PFSK-1 (cell line): ENCODE measurements at regions not wholly inside any gene's neighbourhood (a gene's known extent, or its start where the extent isn't known, plus 50 kb on each side); places are given as distances from the start of the nearest gene placed in this dataset.

Source experiments
- FOXP2 ChIP-seq: optimal IDR thresholded peaks from 2 replicates; pipeline ENCODE3; 2011; ENCODE audit warnings: borderline replicate concordance, control low read depth, inconsistent platforms; ENCODE audit not compliant: insufficient read depth; ENCODE audit errors: extremely low read length, extremely low read depth
- POLR2AphosphoS5 ChIP-seq: IDR thresholded peaks from 2 replicates; pipeline ENCODE4 v1.6.1; 2012; ENCODE audit warnings: low read depth, mild to moderate bottlenecking, control low read depth, low read length, moderate library complexity
- SIN3A ChIP-seq: IDR thresholded peaks from 2 replicates; pipeline ENCODE4 v1.6.1; 2012; ENCODE audit warnings: mild to moderate bottlenecking, low read length, moderate library complexity, borderline replicate concordance; ENCODE audit not compliant: insufficient read depth
- TAF1 ChIP-seq: IDR thresholded peaks from 2 replicates; pipeline ENCODE4 v1.6.1; 2012; ENCODE audit warnings: low read length, control low read depth, borderline replicate concordance; ENCODE audit not compliant: insufficient read depth
- TF ChIP-seq, protein P1 (sequence below), 2 experiments: IDR thresholded peaks; 2 replicates each; pipeline versions ENCODE4 v1.6.1 to v1.8.0; 2011 to 2012; ENCODE audit warnings: low read depth in 2 of 2, low read length in 2 of 2, control low read depth in 1 of 2, inconsistent platforms in 1 of 2, mild to moderate bottlenecking in 1 of 2, moderate library complexity in 1 of 2; ENCODE audit not compliant: insufficient read depth in 1 of 2

GRCh38 chr10:3928078-3928477, 143.1 kb upstream of the KLF6 start:
- TF ChIP-seq TAF1 (no peak), POLR2AphosphoS5 (no peak), SIN3A (no peak), FOXP2 (no peak)
- TF ChIP-seq, protein P1, sequence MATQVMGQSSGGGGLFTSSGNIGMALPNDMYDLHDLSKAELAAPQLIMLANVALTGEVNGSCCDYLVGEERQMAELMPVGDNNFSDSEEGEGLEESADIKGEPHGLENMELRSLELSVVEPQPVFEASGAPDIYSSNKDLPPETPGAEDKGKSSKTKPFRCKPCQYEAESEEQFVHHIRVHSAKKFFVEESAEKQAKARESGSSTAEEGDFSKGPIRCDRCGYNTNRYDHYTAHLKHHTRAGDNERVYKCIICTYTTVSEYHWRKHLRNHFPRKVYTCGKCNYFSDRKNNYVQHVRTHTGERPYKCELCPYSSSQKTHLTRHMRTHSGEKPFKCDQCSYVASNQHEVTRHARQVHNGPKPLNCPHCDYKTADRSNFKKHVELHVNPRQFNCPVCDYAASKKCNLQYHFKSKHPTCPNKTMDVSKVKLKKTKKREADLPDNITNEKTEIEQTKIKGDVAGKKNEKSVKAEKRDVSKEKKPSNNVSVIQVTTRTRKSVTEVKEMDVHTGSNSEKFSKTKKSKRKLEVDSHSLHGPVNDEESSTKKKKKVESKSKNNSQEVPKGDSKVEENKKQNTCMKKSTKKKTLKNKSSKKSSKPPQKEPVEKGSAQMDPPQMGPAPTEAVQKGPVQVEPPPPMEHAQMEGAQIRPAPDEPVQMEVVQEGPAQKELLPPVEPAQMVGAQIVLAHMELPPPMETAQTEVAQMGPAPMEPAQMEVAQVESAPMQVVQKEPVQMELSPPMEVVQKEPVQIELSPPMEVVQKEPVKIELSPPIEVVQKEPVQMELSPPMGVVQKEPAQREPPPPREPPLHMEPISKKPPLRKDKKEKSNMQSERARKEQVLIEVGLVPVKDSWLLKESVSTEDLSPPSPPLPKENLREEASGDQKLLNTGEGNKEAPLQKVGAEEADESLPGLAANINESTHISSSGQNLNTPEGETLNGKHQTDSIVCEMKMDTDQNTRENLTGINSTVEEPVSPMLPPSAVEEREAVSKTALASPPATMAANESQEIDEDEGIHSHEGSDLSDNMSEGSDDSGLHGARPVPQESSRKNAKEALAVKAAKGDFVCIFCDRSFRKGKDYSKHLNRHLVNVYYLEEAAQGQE (IDR thresholded peaks at IDR 0.05; ENCODE audit: insufficient read depth in 1 of 2, low read depth in 2 of 2, low read length in 2 of 2): no peak
